ENCODE measurements at regions not wholly inside any gene's neighbourhood (a gene's known extent, or its start where the extent isn't known, plus 50 kb on each side); places are given as distances from the start of the nearest gene placed in this dataset.
"Not testable (repeated sequence)": the region's sequence is repeated elsewhere in the genome, so short reads cannot be mapped to it uniquely, and the experiment has no call there.

- not testable (repeated sequence) for DNase-seq
Observed at GRCh38 chr15:30845536-30845935, 58.2 kb upstream of the FAN1 start.

Data from NCI-H1930 (cell line).